Left hindlimb (tissue), 1 donor: ENCODE measurements at regions not wholly inside any gene's neighbourhood (a gene's known extent, or its start where the extent isn't known, plus 50 kb on each side); places are given as distances from the start of the nearest gene placed in this dataset.

Source experiments
- DNase-seq: peaks from one replicate; pipeline ENCODE4 v3.0.0-alpha.2; 2018

DNA sequence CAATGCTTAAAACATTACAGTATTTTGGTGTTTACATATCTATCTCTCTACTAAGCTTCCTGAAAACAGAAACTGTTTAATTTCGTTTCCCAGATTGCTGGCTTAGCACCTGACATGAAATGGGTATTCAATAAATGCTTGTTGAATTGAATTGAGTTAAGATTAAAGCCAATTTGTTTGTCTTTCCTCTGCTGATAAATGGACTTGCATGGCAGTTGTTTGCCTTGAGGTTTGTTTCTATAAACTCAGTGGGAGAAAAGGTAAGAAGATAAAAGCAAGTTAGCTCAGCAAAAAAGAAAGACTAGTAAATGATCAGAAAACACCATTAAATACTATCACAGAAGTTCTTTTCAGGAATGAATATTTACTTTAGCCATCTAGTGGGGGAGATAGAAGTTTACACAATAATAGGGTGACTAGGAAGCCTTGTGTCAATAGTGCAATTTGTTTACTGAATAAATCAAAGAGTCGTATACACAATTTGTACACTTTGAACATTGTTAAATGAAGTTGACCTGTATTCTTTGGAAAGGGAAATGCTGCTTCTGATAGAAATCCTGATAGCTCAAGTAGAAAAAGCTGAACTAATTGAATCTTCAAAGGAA is 754.5 kb upstream of the FAM98A start:
- DNase-seq, result no peak

DNA sequence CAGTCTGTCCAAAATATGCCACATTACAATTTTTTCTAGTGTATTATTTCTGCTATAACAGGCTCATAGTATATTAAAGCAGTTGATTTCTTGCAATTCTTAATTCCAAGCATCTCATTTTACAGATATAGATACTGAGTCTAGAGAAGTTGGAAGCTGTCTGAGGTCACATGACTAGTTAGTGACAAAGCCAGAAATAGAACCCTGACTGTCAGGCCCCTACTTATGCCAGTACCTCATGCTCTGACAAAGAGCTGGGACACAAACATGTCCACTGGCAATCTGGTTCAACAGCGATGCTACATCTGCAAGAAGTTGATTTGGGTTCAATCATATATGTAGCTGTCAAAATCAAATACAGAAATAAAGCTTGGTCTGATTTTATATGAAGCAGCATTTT is 750.4 kb upstream of the FAM98A start:
- no peak for DNase-seq

DNA sequence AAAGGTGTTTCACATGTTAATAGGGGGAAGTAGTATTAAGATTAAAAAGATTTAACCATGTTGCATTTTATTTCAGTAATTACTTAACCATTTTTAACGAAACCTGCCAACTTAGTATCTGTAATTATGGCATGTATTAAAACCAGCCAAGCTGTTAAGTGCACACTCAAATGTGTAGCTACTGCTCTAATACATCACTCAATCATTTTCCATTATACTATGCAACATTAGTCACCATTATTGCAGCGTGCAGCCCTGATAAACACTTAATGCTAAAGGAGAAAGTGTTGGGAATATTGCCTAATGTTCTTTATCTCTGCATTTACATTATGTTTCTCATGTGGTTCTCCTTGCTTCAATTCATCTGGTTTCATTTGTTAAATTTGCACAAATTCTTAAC is 745.9 kb upstream of the FAM98A start:
- DNase-seq, result no peak

DNA sequence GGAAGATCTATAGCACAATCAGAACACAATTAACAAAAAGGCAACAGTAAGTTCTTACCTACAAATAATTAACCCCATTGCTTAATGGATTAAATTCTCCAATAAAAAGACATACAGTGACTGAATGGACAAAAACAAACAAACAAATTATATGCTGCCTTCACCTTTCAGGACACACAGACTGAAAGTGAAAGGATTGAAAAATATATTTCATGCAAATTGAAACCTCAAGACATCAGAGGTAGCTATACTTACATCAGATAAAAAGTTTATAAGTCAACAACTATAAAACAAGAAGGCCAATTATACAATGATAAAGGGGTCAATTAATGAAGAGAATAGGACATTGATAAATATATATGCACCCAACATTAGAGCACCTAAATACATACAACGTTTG is 741.2 kb upstream of the FAM98A start:
- no peak for DNase-seq

DNA sequence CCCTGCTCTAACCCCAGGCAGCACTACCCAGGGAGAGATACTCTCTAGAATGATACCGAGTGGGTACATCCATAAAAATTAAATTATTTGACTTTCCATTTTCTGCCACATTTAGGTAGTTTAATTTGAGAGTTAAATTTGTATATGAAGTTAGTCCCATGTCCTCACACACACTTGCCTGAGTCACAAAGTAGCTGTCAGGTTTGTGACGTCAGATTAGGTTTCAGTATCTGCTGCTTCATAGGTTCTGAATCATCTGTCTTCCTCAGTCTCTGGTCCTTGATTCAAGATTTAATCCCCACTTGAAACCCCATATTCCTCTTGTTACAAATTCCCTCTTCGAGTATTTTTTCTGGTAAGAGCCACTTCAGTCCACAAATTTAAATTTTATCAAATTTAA is 738.6 kb upstream of the FAM98A start:
- DNase-seq, result no peak

DNA sequence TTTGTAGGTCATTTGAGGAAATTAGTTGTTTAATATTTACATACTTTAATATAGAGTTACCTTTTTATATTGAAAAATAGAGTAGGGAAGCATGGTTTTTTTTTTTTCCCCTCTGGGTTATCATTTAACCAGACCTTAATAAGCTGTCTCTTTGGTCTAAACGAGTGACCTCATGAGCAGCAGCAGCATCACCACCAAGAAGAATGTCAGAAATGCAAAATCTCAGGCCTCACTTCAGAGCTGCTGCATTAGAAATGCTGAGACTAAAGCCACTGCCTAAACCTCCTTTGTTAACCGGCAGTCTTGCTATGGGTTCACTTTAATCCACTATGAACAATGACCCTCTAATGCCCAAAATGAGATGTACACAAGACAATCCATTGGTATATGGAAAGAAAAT is 733.7 kb upstream of the FAM98A start:
- DNase-seq, result no peak

DNA sequence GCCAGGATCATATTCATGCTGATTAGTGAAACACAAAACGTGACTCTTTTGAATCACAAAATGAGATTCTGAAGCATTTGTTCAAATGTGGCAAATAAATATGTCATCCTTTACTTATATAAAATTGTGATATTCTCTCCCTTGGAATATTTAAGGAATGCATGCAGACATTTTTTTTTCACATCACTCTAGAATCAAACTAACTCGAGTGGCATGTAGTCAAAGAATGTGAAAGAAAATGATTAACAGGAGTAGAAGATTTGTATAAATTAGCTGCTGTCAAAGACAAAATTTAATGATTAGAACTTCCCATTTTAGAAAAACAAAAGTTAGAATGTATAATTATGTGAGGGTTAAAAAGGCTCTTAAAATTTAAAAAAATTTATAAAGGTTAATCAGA is 721.0 kb upstream of the FAM98A start:
- DNase-seq, result no peak

DNA sequence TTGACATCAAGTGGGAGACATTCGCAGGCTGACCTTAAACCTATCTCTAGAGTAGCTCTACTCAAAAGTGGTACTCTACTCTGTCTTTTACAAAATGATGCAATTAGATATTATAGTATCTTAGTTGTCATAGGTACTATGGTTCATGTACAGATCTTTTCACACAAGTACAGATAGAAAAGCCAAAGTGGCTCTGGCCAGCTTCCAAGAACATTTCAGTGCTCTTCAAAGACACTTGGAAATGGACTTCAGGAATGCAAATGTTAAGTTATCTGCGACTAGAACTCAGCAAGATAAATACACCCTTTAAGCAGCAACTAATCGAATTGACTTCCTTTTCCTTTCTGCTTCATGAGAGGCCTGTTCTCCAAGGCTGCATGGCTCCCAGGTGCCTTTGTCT is 718.7 kb upstream of the FAM98A start:
- DNase-seq, result no peak

DNA sequence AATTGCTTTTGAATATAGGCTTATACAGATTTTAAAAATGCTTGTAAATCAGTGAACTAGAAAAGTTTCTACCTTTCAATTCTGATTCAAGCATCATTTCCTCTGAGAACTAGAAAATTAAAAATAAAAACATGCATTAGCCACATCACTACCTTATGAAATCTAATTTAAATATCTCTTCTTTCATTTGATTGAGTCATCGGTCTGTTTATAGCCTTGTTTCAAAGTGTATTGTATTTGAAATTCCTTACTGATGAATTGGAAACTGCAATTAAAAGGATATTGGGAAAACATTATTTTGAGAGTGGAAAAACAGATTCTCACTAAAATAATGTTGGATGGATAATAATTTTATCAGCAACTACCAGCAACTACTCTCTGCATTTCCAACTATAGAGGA is 717.7 kb upstream of the FAM98A start:
- no peak for DNase-seq

DNA sequence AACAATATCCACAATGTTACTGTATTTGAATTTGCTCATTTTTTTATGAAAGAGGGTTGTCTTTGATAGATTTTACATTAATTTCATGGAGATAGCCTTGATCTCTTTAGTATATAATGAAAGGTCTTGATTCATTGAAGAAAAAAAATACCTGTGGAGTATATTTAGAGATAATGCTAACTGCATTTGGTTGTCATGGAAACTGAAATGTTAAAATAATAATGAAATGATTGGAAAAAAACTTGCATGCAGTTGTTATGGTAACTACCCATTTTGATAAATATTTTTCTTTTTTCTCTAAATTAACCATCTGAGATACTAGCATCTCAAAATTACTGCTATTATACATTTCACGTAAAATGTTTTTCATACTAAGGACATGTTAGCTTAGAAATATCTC is 712.7 kb upstream of the FAM98A start:
- no peak for DNase-seq

DNA sequence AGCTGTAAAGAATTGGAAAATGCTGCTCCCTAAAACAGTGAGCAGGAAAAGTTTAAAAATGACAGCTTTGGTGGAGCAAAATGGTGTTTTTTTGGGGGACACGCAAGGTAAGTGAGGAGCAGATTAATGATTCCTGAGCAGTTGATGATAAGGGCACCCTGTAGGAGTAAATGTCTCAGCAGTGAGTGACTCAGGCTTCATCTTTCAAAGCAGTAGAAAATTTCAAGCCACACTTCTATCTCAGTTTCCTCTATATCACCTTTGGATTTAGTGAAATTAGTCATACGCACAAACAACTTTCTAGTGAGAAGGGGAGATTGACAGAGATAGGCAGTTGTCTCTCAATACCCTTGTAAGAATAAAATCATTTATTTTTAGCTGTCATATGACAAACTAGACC is 709.0 kb upstream of the FAM98A start:
- DNase-seq, result no peak

DNA sequence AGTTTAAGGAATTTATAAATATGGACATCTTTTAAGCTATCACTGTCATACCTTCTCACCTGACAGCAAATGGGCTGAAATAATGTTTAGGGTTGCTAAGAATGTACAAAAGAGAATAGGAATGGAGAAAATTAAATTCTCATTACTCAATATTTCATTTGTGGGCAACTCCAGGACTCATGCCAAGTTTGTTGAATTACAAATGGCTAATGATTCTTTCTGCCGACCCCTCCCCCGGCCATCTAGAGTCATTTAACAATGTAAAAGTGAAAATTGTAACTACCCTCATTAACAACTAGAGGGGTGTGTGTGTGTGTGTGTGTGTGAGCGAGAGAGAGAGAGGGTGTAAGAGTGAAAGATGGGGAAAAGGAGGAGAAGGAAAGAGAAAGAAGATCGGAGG is 708.5 kb upstream of the FAM98A start:
- no peak for DNase-seq

DNA sequence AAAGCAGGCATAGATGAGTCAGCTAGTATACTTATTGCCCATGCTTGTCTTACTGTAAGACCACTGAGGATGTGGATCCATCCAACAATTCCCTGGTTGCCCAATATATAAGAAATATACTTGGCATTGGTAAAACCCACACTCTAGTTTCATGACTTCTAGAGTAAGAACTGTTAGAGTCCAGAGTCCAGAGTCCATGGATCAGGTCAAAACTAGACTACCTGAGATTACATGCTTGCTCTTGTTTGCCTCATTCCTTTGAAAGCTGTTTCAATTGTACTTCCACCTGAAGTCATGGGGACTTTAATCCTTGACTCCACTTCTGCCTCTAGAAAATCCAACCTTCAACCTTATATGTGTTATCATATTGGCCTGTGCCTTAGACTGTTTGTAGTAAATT is 707.6 kb upstream of the FAM98A start:
- no peak for DNase-seq

DNA sequence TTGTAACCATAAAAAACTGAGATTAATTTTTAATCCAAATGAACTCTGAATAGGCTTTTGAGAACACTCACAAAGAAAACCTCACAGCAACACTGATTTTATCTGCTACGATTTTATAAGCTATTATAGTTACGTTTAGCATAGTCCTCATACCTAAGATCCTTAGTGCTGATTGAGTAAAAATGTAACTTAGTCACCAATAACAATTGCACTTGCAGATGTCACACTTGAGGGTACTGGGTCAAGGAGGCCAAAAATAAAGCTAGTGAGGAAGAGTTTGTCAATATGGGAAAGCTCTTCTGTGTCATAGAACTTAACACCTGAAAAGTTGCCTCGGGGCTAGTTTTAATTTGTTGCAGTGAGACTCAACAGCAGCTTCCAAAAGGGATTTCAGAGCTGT is 706.5 kb upstream of the FAM98A start:
- DNase-seq, result no peak

DNA sequence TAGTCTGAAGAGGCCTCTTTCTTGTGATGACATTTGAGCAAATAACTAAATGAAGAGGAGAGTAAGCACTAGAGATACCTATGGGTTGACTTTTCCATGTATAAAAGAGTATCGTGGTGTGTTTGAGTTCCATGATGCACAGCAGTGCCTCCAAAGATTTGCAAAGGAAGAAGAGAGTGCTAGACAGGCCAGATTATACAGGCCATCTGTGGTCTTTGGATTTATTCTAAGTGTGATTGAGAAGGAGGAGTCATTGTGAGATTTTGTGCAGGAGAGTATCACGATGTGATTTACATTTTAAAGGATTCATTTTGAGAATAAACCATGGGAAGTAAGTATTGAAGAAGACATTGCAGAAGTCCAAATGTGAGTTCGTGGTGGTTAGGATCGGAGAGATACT is 695.9 kb upstream of the FAM98A start:
- no peak for DNase-seq

DNA sequence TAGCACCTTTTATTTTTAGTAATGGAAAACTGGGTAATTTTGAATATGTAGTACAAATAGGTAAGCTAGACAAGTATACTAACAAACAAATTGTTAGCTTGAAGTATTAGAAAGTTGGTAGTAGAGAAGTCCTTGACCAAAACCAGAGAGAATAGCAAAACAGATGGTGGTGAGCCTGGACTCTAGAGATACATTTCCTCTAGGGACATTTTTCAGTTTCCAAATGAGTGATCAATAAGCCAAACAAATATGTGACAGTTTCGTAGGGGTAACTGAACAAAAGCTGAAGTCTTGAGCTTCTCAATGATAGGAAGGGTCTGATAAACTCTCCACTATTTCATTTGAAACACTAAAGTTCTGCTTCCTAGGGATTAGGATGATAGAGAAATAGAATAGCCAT is 692.0 kb upstream of the FAM98A start:
- DNase-seq, result no peak

DNA sequence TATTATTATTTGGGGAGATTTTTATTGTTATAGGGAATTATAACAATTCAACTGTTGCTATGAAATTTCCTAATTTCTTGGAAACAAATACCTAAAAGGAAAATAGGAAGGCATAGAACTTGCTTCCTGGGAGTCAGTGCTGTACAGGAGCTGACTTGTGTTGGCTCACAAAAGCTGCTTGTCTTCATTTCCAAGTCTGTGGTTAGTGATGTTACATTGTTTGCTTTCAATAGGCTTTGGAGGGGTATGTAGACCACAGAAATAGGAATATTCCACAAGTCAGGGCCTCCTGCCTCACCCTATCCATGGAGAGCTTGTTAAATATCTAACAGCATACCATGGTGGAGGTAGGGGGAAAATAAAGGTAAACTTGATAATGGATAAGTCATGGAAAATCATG is 688.9 kb upstream of the FAM98A start:
- no peak for DNase-seq

DNA sequence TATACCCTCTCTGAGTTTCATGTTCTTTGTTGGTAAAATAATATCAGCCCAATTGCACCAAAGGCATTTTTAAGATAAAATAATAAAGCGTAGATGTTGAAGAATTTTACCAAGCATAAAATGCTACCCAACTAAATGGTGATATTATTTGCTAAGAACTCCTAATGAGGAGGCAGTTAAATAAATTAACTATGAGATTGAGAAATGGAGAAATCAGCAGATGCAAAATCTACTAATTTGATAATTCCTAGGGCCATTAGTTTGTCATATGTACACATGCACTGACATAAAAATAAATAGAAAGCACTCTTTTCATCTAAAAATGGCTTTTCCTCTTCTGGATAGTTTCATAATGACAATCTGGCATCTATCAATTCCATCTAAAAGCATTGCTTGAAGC is 681.5 kb upstream of the FAM98A start:
- no peak for DNase-seq

DNA sequence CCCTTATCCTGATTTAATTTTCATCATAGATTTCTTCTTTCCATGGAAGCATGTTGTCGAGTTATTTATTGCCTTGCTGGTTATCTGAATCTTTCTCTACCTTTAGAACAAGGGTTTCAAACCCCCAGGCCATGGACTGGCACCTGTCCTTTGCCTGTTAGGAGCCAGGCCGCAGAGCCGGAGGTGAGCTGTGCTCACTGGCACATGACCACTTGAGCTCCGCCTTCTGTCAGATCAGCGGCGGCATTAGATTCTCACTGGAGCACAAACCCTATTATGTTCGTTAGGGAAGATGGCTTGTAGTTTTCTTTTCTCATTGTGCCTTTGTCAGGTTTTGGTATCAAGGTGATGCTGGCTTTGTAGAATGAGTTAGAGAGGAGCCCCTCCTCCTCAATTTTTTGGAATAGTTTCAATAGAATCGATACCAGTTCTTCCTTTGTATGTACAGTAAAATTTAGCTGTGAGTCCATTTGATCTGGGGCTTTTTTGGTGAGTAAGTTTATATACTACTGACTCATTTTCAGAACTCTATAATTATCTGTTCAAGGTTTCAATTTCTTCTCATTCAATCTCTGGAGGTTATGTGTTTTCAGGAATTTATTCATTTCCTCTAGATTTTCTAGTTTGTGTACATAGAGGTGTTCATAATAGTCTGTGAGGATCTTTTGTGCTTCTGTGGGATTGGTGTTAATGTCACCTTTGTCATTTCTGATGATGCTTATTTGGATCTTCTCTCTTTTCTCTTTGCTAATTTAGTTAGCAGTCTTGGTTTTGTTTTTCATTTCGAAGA is 668.0 kb upstream of the FAM98A start:
- no peak for DNase-seq

DNA sequence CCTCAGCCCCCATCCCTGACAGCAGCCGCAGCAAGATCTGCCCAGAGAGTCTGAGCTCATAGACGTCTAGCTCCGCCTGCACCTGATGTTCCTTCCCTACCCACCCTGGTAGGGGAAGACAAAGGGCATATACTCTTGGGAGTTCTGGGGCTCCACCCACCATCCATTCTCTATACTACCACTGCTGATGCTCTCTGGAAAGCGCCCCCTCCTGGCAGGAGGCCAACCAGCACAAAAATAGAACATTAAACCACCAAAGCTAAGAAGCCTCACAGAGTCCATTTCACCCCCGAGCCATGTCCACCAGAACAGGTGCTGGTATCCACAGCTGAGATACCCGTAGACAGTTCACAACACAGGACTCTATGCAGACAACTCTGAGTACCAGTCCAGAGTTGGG is 662.6 kb upstream of the FAM98A start:
- no peak for DNase-seq

DNA sequence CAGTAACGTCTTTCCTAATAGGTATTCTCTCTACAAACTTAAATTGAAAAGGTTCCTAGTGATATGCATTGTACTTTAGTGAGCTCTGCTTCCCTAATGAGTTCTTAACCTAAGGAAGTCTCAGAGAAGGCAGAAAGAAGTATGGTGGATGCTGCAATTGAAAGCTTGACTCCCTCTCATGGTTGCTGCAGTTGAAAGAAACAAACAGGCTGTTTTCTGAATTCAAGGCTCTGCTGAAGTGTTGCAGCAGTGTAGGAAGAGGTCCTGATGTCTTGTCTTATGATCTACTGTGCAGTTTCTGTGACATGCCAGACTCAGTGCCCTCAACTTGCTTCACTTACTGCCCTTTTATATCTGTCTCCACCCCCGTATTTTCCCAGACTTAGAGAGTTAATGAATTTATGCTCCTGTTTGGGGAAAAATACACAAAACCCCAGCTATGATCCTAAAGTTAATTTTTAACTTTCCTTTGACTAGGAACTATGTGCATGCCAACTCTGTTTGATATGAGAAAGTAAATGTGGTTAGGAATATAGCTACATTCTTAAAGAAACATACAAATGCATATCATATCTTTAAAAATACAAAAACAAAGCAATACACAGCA is 655.3 kb upstream of the FAM98A start:
- no peak for DNase-seq

DNA sequence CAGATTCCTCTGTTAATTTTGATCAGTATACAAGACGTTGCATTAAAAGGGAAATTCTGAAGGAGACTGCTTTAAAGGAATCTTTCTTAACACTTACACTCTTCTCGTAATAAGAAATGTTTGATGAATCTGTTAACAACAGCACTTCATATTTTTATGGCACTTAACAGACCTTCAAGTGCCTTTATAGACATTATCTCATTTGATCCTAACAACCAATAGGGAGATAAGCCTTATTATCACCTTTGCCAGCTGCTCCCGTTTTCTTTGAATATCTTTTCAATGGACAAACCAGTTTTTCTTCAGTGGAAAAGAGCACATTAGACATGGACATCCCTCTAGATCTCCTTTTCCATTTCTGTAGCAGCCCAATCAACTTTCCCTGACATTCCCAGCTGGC is 653.0 kb upstream of the FAM98A start:
- DNase-seq, result no peak

DNA sequence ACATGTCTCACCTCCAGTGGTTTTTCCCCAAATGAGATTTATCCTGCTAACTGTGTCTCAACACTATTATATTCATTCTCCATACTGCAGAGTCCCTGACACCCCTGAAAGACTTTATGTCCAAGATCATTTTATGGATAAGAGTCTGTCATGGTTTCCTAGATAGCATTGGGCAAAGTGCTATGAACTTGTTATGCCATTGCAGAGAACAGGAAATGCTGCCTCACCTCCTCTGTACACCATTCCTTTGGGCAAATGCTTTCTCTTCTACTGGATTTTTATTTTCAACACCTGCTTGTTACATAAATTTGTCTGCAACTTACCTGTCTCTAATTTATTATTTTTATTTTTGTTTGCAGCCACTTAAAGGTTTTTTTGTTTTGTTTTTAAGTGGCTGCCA is 652.5 kb upstream of the FAM98A start:
- no peak for DNase-seq

DNA sequence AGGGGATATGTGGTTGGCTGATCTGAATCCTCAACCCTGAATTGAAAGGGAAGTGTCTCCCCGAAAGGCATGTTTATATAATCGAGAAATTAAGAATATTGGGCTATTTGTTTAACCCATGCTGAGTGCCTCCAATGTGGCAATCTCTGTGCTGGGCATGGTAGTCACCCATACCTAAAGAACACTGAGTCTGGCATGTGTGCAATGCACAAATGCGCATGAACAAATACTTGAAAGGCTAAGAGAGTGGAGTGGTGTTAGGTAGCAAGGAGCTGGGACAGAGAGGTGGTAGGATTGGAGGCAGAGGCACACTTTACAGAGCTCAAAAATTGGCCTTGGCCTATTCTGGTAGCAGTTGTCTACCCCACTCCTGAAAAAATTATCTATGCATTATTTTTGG is 645.1 kb upstream of the FAM98A start:
- no peak for DNase-seq

DNA sequence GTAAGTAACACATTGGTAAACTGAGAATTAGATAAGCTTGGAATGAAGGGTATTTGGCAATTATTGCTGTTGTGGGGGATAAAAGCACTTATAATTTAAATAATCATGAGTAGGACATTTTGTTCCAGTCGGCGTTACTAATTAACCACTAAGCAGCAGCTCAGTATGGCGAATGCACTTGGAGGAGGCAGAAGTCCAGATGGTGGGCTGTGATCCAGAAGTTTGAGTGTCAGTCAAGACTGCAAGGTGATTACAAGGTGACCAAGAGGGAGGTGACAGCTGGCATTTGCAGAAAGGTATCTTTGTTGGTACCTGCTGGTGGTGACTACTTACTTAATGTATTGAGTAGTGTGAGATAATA is 643.6 kb upstream of the FAM98A start:
- no peak for DNase-seq
